C4-2B (cell line): ENCODE measurements at regions not wholly inside any gene's neighbourhood (a gene's known extent, or its start where the extent isn't known, plus 50 kb on each side); places are given as distances from the start of the nearest gene placed in this dataset.

ENCODE experiments used
- CTCF ChIP-seq: fragments of 450-650 bp; conservative IDR thresholded peaks from 2 replicates; pipeline ENCODE4 v1.5.1; 2017; ENCODE audit warnings: mild to moderate bottlenecking
- ZFX ChIP-seq: fragments of 450-650 bp; IDR thresholded peaks from 2 replicates; pipeline ENCODE4 v1.6.1; 2017

GRCh38 chr1:73749996-73750395, 448.0 kb downstream of the LRRIQ3 start:
- no peak for TF ChIP-seq CTCF
- no peak for TF ChIP-seq ZFX
